WTC11 (cell line): ENCODE measurements at regions not wholly inside any gene's neighbourhood (a gene's known extent, or its start where the extent isn't known, plus 50 kb on each side); places are given as distances from the start of the nearest gene placed in this dataset.
A peak's percentile ranks its signal among the peaks of the same experiment; 100 is the strongest.

Experiments used
- ATAC-seq: fragments of 200-7000 bp; cut with Tn5 transposase; 2 replicates; pipeline ENCODE4 v1.10.0; 2021; ENCODE audit warnings: mild to moderate bottlenecking, moderate library complexity
- CTCF ChIA-PET: fragments of 300-600 bp; sonication (Branson Sonifier 250); formaldehyde crosslinking; loops from one replicate; lab custom pipeline; 2021; ENCODE audit warnings: antibody characterized with exemption; lab: Charles Lee
- POLR2A ChIA-PET: fragments of 350-600 bp; sonication (Branson Sonifier 250); formaldehyde crosslinking; loops from one replicate; lab custom pipeline; 2021; ENCODE audit warnings: antibody characterized with exemption; lab: Charles Lee
- DNase-seq: peaks from one replicate; pipeline ENCODE4 v3.0.0; 2021; ENCODE audit warnings: low spot score
- H3K27ac Mint-ChIP-seq: 2 replicates; pipeline ENCODE4 v1.8.0; 2021; ENCODE audit warnings: mixed read lengths
- H3K27me3 Mint-ChIP-seq: 2 replicates; pipeline ENCODE4 v1.8.0; 2021; ENCODE audit warnings: low read depth, mild to moderate bottlenecking, moderate library complexity, mixed read lengths
- H3K36me3 Mint-ChIP-seq: 2 replicates; pipeline ENCODE4 v1.8.0; 2021; ENCODE audit warnings: mixed read lengths
- H3K4me1 Mint-ChIP-seq: 2 replicates; pipeline ENCODE4 v1.8.0; 2022; ENCODE audit warnings: mixed read lengths
- H3K4me3 Mint-ChIP-seq: 2 replicates; pipeline ENCODE4 v1.8.0; 2021; ENCODE audit warnings: mild to moderate bottlenecking, moderate library complexity, mixed read lengths
- H3K9me3 Mint-ChIP-seq: 2 replicates; pipeline ENCODE4 v1.8.0; 2021; ENCODE audit warnings: mixed read lengths
- AR ChIP-seq: fragments of 250-450 bp; sonication (Bioruptor Pico); IDR thresholded peaks from 2 replicates; pipeline ENCODE4 v1.9.0; 2021; ENCODE audit warnings: mild to moderate bottlenecking
- ATF1 ChIP-seq: sonication (generic); formaldehyde crosslinking; IDR thresholded peaks from 2 replicates; pipeline ENCODE4 v1.8.1; 2023; ENCODE audit warnings: mild to moderate bottlenecking, moderate library complexity, missing genetic modification reagents
- CREB1 ChIP-seq: sonication (generic); formaldehyde crosslinking; IDR thresholded peaks from 2 replicates; pipeline ENCODE4 v1.8.0; 2023; ENCODE audit warnings: mild to moderate bottlenecking, missing genetic modification reagents
- CREM ChIP-seq: sonication (generic); formaldehyde crosslinking; IDR thresholded peaks from 2 replicates; pipeline ENCODE4 v1.8.1; 2022; ENCODE audit warnings: mild to moderate bottlenecking, missing genetic modification reagents, moderate library complexity
- ELF4 ChIP-seq: sonication (generic); formaldehyde crosslinking; IDR thresholded peaks from 2 replicates; pipeline ENCODE4 v1.8.1; 2022; ENCODE audit warnings: low read depth, mild to moderate bottlenecking, moderate library complexity, missing genetic modification reagents
- FOXP4 ChIP-seq: sonication (generic); formaldehyde crosslinking; IDR thresholded peaks from 2 replicates; pipeline ENCODE4 v1.8.0; 2022; ENCODE audit warnings: mild to moderate bottlenecking, missing genetic modification reagents
- IRF1 ChIP-seq: sonication (generic); formaldehyde crosslinking; IDR thresholded peaks from 2 replicates; pipeline ENCODE4 v1.8.0; 2023; ENCODE audit warnings: missing genetic modification reagents
- MXD4 ChIP-seq: fragments of 250-450 bp; sonication (Bioruptor Pico); IDR thresholded peaks from 2 replicates; pipeline ENCODE4 v1.8.0; 2021; ENCODE audit warnings: mild to moderate bottlenecking, moderate library complexity, borderline replicate concordance
- PREB ChIP-seq: sonication (generic); formaldehyde crosslinking; IDR thresholded peaks from 2 replicates; pipeline ENCODE4 v1.8.1; 2022; ENCODE audit warnings: mild to moderate bottlenecking, missing genetic modification reagents, moderate library complexity, borderline replicate concordance
- ZMAT4 ChIP-seq: fragments of 250-450 bp; sonication (Bioruptor Pico); IDR thresholded peaks from 2 replicates; pipeline ENCODE4 v1.9.0; 2021; ENCODE audit warnings: mild to moderate bottlenecking
- ZNF416 ChIP-seq: fragments of 250-450 bp; sonication (Bioruptor Pico); IDR thresholded peaks from 2 replicates; pipeline ENCODE4 v1.9.0; 2021; ENCODE audit warnings: mild to moderate bottlenecking, inconsistent platforms
- ZNF425 ChIP-seq: fragments of 250-450 bp; sonication (Bioruptor Pico); conservative IDR thresholded peaks from 2 replicates; pipeline ENCODE4 v1.9.0; 2021; ENCODE audit warnings: mild to moderate bottlenecking

- Mint-ChIP-seq H3K4me3 (peak overlapping the region; percentile 68), H3K4me1 (peaks cover 53% of the 10 kb centered on the region), H3K36me3 (no peaks in the 10 kb centered on the region), H3K27ac (peak overlapping the region; percentile 97), H3K27me3 (no peaks in the 10 kb centered on the region), H3K9me3 (no peaks in the 10 kb centered on the region)
- TF ChIP-seq ELF4 (no peak), AR (CRISPR knock-in tag) (no peak), MXD4 (CRISPR knock-in tag) (no peak)
- ATAC-seq (no peak), DNase-seq (no peak)
- CTCF ChIA-PET = interaction anchor here (0.8 to 4.3 kb wide), 6 partner anchors 10 to 291 kb away, joined by 3 to 37 read pairs (median 18); no protein-coding TSS in a partner anchor
- POLR2A ChIA-PET = interaction anchor here (0.9 to 1.3 kb wide), 4 partner anchors 20 to 291 kb away, joined by 3 to 5 read pairs (median 3); no protein-coding TSS in a partner anchor
Observed at GRCh38 chr13:26476782-26477142, 80.7 kb upstream of the WASF3 start.

GRCh38 chr13:26477681-26478080 lies 79.8 kb upstream of the WASF3 start:
- ChIA-PET CTCF (interaction anchor here (3.4 to 4.3 kb wide), 2 partner anchors 221 to 292 kb away, joined by 33 to 37 read pairs; no protein-coding TSS in a partner anchor), POLR2A (no interaction called here)
- no peaks in the 10 kb centered on the region for H3K27me3 Mint-ChIP-seq
- no peak overlapping the region for H3K27ac Mint-ChIP-seq
- ATAC-seq (no peak), DNase-seq (no peak)
- peaks cover 53% of the 10 kb centered on the region for H3K4me1 Mint-ChIP-seq
- H3K9me3 Mint-ChIP-seq = no peaks in the 10 kb centered on the region
- TF ChIP-seq CREB1 (CRISPR knock-in tag) (no peak), FOXP4 (CRISPR knock-in tag) (no peak), CREM (no peak), ZMAT4 (no peak), PREB (CRISPR knock-in tag) (no peak), ATF1 (CRISPR knock-in tag) (no peak), ZNF425 (CRISPR knock-in tag) (no peak), IRF1 (CRISPR knock-in tag) (no peak), ZNF416 (CRISPR knock-in tag) (no peak)
- no peaks in the 10 kb centered on the region for H3K36me3 Mint-ChIP-seq
- 0 out of 2 replicates have a peak overlapping the region, but pooled peaks have one; percentile 47 for H3K4me3 Mint-ChIP-seq
